Breast epithelium (tissue), 3 donors: ENCODE measurements at regions not wholly inside any gene's neighbourhood (a gene's known extent, or its start where the extent isn't known, plus 50 kb on each side); places are given as distances from the start of the nearest gene placed in this dataset.

ENCODE experiments used
- POLR2A ChIP-seq: fragments of 450-650 bp; IDR thresholded peaks from one replicate; pipeline ENCODE4 v1.6.1; 2016; ENCODE audit warnings: antibody characterized with exemption, mild to moderate bottlenecking, moderate library complexity
- POLR2AphosphoS5 ChIP-seq, 3 donors: sonication (generic); formaldehyde crosslinking; IDR thresholded peaks; one replicate each; pipeline ENCODE4 v1.6.1; 2017; ENCODE audit warnings: antibody characterized with exemption in 3 of 3
- TF ChIP-seq, protein P1 (sequence below), 3 donors: fragments of 450-650 bp; IDR thresholded peaks; one replicate each; pipeline ENCODE4 v1.5.1; 2016 to 2017; ENCODE audit warnings: antibody characterized with exemption in 3 of 3, mild to moderate bottlenecking in 3 of 3, moderate library complexity in 3 of 3

DNA sequence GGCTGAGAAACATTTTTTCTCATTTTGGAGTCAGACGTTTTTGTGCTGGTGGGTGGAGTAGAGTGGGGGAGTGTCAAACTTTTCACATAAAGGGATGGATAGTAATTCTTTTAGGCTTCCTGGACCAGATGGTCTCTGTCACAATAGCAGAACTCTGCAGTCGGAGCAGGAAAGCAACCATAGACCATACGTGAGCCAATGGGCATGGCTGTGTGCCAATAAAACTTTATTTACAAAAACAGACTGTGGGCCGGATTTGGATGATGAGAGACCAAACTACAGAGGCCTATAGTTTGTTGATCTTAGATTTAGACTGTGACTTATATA, 70.8 kb upstream of the SLC22A23 start:
- TF ChIP-seq POLR2AphosphoS5 (IDR thresholded peaks at IDR 0.05) (no peak), POLR2A (no peak)
- TF ChIP-seq, protein P1, sequence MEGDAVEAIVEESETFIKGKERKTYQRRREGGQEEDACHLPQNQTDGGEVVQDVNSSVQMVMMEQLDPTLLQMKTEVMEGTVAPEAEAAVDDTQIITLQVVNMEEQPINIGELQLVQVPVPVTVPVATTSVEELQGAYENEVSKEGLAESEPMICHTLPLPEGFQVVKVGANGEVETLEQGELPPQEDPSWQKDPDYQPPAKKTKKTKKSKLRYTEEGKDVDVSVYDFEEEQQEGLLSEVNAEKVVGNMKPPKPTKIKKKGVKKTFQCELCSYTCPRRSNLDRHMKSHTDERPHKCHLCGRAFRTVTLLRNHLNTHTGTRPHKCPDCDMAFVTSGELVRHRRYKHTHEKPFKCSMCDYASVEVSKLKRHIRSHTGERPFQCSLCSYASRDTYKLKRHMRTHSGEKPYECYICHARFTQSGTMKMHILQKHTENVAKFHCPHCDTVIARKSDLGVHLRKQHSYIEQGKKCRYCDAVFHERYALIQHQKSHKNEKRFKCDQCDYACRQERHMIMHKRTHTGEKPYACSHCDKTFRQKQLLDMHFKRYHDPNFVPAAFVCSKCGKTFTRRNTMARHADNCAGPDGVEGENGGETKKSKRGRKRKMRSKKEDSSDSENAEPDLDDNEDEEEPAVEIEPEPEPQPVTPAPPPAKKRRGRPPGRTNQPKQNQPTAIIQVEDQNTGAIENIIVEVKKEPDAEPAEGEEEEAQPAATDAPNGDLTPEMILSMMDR (IDR thresholded peaks at IDR 0.05): no peak
